CD4-positive, alpha-beta T cell treated with Interleukin-1 beta for 1 hour (primary cell): ENCODE measurements at regions not wholly inside any gene's neighbourhood (a gene's known extent, or its start where the extent isn't known, plus 50 kb on each side); places are given as distances from the start of the nearest gene placed in this dataset.

Source experiments
- DNase-seq, 2 donors: peaks; one replicate each; pipeline ENCODE4 v3.0.0-alpha.2; 2020 to 2022

DNA sequence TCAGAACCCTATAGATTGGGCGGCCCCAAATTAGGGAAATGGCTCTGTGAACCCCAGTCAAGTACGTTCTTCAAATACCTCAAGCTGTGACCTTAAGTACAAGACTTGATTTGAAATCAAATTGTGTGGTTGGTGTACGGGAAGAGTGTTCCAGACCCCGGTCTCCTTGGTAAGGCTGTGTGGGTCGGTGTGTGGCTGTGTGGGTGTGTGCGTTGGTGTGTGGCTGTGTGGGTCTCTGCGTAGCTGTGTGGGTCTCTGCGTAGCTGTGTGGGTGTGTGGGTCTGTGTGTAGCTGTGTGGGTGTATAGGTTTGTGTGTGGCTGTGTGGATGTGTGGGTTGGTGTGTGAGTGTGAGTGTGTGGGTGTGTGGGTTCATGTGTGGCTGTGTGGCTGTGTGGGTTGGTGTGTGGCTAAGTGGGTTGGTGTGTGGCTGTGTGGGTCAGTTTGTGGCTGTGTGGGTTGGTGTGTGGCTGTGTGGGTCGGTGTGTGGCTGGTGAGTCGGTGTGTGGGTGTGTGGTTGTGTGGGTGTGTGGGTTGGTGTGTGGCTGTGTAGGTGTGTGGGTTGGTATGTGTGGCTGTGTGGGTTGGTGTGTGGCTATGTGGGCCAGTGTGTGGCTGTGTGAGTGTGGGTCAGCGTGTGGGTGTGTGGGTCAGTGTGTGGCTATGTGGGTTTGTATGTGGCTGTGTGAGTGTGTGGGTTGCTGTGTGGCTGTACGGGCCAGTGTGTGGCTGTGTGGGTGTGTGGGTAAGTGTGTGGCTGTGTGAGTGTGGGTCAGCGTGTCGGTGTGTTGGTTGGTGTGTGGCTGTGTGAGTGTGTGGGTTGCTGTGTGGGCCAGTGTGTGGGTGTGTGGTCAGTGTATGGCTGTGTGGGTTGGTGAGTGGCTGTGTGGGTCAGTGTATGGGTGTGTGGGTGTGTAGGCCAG is 238.7 kb upstream of the ZFHX3 start:
- DNase-seq, result no peak

DNA sequence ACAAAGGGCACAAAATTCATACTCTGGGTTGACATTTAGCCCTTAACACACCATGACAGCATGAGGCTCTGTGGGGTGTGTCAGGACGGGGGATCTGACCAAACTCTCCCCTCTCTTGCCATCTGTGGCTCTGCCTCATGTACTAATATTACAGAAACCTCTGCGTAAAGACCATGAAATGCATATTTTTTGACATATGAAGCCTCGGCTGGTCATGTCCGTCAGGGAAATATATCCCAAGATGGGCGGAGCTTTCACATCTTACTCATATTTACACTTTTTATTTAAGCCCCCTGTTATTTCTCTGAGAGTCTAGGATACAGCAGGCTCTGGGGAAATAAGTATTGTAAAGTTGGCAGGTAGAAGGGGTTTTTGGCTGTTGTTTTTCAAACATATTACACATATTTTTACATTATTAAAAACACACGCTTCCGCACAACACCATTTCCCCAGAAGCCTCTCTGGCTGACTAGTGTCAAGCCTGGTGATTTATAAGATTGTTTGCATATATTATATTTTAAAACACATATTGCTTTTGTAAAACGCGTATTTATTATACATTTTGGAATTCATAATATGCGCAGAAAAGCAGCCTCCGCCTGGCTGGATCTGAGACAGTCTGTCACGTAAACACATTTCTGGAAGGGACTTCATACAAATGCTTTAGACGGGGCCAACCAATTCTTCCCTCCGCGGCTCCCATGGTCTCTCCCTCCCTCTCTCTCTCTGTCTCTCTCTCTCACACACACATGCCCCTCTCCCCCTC is 237.7 kb upstream of the ZFHX3 start:
- no peak for DNase-seq

DNA sequence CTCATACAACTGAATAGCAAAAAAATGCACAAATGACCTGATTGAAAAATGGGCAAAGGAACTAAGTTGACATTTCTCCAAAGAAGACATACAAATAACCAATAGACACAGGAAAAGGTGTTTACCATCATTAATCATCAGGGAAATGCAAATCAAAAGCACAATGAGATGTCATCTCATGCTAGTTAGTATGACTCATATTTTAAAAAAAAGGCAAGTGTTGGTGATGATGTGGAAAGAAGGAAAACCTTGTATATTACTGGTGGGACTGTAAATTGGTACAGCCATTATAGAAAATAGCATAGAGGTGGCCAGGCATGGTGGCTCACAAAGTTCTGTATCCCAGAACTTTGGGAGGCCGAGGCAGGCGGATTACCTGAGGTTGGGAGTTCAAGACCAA is 232.5 kb upstream of the ZFHX3 start:
- DNase-seq, result no peak

DNA sequence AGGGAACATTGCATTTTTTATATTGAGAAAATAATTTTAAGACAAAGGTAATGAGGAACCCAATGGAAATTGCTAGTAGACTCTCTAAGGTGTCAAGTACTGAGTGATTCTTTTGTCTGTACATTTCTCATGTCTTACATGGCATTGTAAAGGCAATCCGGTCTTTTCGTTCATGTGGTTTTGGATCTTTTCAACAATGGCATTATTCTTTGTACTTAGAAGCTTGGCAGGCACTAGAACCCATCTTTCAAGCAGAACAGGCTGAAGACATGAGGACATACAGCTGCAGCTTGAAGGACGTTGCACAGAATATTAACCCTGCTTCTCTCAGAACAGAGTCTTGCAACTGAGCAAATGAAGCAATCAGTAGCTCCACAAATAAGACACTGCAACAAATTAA is 231.5 kb upstream of the ZFHX3 start:
- no peak for DNase-seq

DNA sequence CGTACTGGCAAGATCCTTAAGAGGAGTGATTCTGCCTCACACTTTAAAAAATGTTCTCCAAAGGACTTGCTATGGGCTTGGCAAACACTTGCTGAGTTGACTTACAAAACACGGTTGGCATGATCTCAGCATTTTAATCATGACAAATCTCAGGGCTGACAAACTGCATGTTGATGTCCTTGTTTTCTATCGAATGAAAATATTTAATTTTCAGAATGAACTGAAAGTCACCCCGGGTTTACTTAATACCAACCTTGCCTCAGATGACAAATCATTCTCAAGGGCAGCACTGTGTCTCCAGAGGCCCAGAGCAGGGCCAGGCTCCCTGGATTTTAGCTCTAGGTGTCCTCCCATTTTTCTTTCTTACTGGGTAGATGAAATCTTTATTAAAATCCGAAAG is 229.1 kb upstream of the ZFHX3 start:
- no peak for DNase-seq

DNA sequence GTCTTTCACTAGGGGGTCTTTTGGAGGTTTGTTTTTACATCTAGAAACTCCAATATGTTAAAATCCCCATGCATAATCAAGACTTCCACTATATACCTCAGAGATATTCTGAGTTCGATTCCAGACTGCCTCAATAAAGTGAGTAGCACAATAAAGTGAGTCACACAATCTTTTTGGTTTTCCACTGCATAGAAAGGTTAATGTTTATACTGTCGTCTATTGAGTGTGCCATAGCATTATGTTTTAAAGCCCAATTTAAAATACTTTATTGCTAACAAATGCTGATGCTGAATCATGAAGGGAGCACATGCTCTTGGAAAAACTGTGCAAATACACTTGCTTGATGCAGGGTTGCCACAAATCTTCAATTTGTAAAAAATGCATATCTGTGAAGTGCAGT is 227.5 kb upstream of the ZFHX3 start:
- no peak for DNase-seq

DNA sequence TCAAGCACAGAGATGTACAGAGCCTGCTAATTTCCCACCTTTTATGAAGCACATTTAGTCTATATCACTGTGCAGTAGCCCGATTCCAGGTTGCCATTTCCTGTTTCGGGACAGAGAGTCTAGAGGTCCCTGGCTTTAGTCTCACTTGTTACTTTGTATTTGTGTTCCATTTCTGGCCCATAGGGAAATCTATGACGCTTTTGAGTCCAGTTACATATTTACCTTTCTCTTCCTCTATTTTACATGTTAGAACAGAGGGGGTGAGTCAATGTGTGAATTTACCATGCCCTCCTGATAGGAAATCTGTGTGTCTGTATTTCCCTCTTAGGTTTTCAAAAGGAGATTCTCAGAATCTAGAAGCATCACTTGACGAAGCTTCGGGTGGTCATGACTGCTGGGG is 227.1 kb upstream of the ZFHX3 start:
- no peak for DNase-seq

DNA sequence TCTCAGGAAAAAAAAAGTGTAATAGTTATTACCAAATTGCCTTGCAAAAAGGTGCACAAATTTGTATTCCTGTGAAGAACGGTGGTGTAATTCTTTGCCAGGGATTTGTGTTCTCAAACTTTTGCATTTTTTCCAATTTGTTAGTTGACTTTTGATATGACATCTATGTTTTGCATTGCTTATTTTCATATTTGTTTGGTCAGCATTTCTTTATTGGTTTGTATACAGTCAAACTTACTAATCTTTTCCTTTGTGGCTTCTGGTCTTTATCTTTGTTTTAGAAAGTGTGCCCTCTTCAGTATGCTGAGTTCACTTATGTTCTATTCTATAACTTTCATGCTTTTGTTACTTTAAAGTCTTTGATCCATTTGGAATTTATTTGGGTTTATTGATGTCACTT is 226.2 kb upstream of the ZFHX3 start:
- DNase-seq, result no peak

DNA sequence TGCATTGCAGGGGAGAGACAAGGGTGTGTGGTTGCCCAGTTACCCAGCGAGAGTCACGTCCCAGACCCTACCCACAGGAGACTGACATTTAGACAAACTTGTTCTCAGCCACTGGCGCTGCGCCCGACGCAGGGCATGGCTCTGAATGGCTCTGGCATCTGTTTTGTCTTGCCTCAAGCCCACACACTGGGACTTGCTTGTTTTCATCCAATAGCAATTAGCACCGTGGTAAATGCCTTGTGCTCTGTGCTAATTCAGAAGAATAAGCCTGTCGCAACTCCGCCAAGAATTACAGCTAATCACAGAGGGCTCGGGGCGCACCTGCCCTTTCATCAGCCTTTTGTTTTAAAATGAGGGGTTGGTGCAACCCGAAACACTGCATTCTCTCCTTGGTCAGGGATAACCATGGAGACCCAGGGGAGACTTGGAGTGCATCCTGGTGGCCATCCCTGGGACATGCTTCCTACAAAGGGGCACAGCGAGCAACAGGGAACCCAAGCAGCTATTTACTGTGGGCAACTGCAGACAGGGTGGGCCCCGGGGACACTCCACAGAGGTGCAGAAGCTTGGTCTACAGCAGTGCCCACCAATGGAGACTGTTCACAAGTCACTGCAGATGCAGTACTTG is 220.6 kb upstream of the ZFHX3 start:
- DNase-seq, result no peak

DNA sequence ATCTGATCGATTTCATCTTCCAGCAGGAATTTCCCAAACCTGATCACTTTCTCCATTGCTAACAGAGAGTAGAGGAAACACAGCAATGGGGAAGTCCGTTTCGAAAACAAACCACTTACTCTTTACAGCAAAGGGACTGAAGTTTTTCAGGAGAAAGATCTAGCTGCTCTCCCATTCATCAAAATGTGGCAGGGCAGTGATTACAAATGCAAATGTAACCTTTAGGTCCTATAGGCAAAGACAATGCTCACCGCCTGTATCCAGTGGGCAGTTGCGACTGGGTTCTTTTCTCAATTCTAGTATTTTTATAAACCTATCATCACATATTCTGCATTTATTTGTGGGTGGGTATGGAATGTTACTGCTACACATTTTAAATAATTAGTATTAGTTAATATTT is 218.0 kb upstream of the ZFHX3 start:
- DNase-seq, result no peak

DNA sequence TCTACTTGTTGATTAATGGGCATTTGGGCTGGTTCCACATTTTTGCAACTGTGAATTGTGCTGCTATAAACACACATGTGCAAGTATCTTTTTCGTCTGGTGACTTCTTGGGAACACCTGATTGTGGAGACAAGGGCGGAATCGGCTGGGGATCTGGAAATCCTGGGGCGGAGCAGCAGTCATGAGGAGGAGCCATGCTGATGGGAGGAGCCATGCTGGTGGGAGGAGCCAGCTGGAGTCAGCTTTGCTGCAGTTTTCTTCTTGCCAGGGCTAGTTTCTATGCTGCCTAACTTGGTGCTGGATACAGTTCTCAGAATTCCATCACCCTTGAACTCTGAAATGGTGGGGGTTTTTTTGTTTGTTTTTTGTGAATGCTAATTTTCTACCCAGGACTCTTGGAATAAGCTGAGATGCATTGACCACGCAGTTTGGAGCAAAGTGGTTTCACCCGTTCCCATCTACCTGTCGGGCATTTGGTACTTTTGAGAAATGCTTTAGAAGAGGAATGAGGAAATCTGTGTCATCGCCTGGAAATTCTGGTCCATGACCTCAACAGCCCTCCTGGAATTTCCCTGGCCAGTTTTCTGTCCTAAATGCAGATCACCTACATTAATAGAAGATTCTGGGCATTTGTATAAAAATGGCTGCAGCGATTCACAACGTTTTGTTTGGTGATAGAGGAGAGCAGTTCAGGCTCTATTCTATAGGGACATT is 217.4 kb upstream of the ZFHX3 start:
- no peak for DNase-seq

DNA sequence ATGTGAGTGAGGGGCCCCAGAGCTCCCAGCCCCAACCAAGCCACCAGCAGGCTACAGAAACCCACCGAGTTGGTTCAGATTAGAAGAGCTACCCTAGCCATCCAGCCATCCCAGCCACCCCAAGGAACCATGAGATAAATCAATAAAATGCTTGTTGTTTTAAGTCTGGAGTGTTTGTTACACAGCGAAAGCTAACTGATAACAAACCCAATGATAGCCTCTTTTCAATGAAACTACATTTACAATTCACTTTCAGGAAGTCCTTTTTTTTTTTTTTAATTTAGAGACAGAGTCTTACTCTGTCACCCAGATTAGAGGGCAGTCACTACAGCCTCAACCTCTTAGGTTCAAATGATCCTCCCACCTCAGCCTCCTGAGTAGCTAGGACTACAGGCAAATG is 215.0 kb upstream of the ZFHX3 start:
- DNase-seq, result no peak

DNA sequence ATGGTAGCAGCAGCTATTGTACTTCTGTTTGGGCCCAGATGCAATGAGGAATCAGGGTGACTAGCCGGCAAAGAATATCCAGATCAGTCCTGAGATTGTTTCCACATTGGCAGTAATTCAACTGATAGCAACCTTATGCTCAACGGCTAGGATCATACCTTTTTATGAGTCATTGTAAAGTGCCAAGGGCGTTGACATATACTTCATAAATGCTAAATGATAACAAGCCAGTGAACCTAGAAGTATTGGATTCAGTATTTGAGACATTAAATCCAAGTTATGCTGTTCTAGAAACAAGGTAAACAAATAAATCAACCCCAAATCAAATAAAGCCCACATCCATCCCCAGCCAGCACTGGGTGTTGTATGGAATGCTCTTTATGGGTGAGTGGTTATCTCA is 207.1 kb upstream of the ZFHX3 start:
- no peak for DNase-seq

DNA sequence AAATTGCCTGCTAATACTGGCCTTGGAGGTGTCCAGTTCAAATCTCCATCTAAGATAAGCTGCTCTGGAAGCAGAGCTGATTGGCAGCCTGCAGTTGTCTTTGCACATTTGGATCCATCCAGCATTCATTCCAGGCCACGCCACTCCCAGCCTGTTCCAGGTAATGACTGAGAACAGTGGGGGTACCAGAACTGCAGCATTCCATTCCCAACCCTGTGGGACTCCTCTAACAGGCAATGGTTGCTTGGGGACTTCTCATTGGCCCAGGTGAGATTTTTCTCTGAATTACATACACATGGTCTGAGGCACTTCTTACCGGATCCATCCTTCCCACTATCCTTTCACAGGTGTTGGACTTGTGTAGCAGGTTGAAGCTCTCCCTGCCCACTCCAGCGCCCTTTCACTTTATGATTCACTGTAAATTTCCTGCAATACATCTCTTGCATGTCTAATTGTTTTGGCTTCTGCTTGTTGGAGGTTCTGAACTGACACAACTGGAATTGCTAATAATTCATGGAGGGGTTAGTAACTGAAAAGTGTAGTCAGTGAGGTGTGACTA is 206.1 kb upstream of the ZFHX3 start:
- DNase-seq, result no peak

DNA sequence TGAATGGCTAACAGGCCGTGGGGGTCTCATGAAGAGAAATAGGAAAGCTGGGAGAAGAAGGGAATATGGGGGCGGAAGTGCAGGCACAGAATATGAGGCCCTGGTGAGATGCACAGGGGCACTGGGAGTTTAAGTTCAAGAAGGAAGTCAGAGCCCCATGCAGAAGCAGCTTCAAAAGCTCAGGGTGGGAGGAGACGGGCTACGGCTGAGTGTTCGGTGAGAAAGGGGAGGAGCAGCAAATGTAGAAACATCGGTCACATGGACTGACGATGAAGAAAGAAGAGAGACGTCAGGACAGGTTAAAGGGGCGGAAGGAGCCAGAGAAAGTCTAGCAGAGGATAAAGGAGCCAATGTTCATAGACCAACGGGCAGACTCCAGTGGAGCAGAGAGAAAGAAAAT is 204.5 kb upstream of the ZFHX3 start:
- no peak for DNase-seq

DNA sequence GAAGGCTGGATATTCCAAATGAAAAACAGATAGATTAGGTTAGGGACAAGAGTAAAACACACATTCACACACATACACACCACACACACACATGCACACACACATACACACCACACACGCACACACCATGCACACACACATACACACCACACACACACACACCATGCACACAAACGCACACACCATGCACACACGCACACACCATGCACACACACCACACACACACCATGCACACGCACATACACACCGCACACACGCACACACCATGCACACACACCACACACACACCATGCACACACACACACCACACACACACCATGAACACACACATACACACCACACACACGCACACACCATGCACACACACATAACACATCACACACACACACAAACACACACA is 203.7 kb upstream of the ZFHX3 start:
- DNase-seq, result no peak

DNA sequence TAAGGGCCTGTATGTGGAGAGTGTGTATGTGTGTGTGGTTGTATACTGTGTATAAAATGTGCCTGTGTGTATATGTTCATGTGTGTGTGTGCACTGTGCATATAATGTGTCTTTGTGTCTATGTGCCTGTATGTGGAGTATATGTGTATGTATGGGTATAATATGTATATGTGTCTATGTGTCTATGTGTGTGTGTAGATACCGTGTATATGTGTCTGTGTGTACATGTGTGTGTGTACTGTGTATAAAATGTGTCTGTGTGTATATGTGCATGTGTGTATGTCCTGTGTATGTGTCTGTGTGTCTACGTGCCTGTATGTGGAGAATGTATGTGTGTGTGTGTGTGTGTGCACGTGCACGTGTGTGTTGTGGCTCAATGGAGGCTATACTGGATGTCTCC is 200.4 kb upstream of the ZFHX3 start:
- no peak for DNase-seq

DNA sequence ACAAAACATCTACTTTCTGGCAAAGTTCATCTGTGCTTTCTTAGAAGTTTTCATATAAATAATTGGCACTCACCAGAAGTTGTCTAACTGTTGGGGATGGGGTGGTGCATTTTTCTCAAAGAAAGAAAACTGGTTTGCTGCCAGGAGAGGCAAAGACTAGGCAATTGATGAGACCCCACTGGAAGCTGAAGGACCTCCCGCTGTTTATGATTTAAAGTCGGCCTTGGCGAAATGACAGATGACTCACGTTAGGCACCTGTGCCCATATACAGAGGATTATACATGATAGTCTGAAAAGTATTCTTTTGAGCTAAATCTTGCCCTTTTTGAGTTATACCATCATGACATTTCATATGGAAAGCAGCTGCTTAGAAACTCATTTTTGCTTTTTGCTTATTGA is 193.0 kb upstream of the ZFHX3 start:
- no peak for DNase-seq

DNA sequence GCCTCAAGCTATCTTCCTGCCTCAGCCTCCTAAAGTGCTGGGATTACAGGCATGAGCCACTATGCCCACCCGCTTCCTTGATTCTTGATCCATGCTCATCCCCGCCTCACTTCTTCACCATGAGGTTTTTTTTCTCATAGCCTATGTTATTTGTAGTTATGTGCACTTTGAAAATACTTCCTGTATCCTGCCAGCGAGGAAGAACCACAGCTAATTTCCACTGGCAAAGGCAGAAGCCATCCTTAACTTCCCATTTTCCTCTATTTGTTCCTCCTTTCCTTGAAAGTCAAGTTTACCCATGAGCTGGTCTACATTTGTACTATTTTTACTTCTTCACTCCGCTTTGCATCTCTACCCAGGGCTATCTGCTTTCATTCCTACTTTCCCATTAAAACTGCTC is 189.7 kb upstream of the ZFHX3 start:
- DNase-seq, result no peak

DNA sequence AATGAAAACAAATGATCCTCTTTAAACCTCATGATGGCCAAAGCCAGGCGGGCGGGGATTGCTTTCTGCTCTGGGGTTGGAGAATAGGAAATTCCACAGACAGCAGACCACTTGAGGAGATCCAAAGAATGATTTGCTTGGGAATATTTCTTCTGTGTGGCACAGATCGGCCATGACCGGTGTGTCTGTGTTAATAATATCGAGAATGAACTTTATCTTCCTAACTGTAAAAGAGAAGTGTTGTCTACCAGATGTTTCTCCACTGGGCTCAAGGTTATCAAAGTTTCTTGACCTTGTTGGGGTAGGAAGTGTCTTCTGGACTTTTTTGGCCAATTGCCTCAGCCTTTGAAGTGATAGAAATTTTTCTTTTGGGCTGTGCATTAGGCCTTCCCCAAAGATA is 186.6 kb upstream of the ZFHX3 start:
- DNase-seq, result no peak

DNA sequence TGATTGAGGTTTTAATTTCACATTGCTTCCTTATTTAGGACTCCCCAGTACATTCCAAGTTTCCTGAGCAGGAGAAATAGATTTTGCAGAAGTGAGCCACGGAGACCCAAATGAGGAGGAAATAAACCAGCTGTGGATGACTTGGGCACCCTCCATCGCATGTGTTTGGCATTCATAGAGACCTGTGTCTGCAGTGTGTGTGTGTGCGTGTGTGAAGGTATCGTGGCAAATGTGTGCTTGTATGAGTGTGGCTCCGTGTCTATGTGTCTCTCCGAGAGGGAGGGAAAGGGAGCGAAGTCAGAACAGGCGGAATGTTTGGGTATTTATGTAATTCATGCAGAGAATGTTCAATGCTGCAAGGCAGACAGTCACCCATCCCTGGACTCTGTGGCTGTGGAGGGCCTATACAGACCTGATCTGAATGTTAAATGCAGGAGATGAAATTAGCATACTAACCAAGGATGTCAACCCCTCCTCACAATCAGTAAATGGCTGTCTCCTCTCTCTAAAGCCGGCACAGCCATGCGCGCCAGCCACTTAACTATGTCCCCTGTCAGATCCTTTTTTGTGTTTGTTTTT is 186.0 kb upstream of the ZFHX3 start:
- DNase-seq, result no peak

DNA sequence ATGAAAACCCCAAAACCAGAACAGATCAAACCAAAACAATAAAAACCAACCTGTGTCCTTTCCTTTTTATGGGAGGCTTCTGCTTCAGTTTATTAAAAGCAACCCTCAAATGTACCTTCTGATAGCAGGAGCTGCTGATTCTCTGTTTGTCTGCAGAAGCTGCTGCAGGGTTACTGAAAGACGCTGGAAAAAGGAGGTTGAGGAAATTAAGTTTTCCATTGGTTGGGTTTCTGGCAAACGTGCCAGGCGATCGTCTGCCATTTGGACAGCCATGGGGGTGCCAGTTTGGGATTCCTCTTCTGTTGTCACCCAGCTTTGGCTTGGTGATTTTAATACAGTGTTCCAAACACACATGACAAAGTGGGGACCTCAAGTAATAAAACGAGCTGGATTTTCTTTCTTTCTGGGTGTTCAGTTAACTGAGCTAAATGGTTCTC is 185.4 kb upstream of the ZFHX3 start:
- no peak for DNase-seq
